Spleen (tissue), 11 donors: ENCODE measurements at regions not wholly inside any gene's neighbourhood (a gene's known extent, or its start where the extent isn't known, plus 50 kb on each side); places are given as distances from the start of the nearest gene placed in this dataset.

Experiments
- DNase-seq: peaks from one replicate; pipeline ENCODE4 v3.0.0-alpha.2; 2020
- H3K27ac ChIP-seq, 8 donors: fragments of 200-600 bp; sonication (generic) in 7 of 8; 1 replicate in 4 of 8; 2 replicates in 4 of 8; pipeline versions ENCODE4 v1.5.0 to v1.8.0; 2016 to 2021; ENCODE audit warnings: inconsistent platforms in 4 of 8, mild to moderate bottlenecking in 4 of 8, moderate library complexity in 1 of 8
- H3K27me3 ChIP-seq, 7 donors: fragments of 200-600 bp; sonication (generic) in 6 of 7; replicated peaks in 1 of 7; 1 replicate in 4 of 7; 2 replicates in 3 of 7; pipeline versions ENCODE4 v1.5.0 to v1.8.0; 2016 to 2021; ENCODE audit warnings: inconsistent platforms in 3 of 7, mild to moderate bottlenecking in 1 of 7
- H3K36me3 ChIP-seq, 6 donors: fragments of 200-600 bp; sonication (generic) in 5 of 6; 1 replicate in 4 of 6; 2 replicates in 2 of 6; pipeline versions ENCODE4 v1.5.0 to v1.8.0; 2016 to 2021; ENCODE audit warnings: inconsistent platforms in 2 of 6
- H3K4me1 ChIP-seq, 6 donors: fragments of 200-600 bp; sonication (generic) in 5 of 6; 1 replicate in 3 of 6; 2 replicates in 3 of 6; pipeline versions ENCODE4 v1.5.0 to v1.8.0; 2016 to 2021; ENCODE audit warnings: inconsistent platforms in 3 of 6
- H3K4me3 ChIP-seq, 8 donors: fragments of 200-600 bp; sonication (generic) in 7 of 8; 1 replicate in 4 of 8; 2 replicates in 4 of 8; pipeline versions ENCODE4 v1.5.0 to v1.8.0; 2016 to 2021; ENCODE audit warnings: inconsistent platforms in 4 of 8, mild to moderate bottlenecking in 4 of 8, moderate library complexity in 2 of 8
- H3K9me3 ChIP-seq, 8 donors: fragments of 200-600 bp; sonication (generic) in 7 of 8; 1 replicate in 4 of 8; 2 replicates in 4 of 8; pipeline versions ENCODE4 v1.5.0 to v1.8.0; 2016 to 2021; ENCODE audit warnings: inconsistent platforms in 4 of 8
- CTCF ChIP-seq, 11 experiments: fragments of 200-600 bp in 7 of 11; fragments of 450-650 bp in 4 of 11; sonication (generic) in 4 of 11; IDR thresholded peaks in 8 of 11; conservative IDR thresholded peaks in 3 of 11; 1 replicate in 7 of 11; 2 replicates in 4 of 11; pipeline versions ENCODE4 v1.4.0 to v1.8.0; 2016 to 2021; ENCODE audit warnings: antibody characterized with exemption in 11 of 11, inconsistent platforms in 4 of 11, mild to moderate bottlenecking in 1 of 11
- POLR2A ChIP-seq, 3 donors: fragments of 450-650 bp; IDR thresholded peaks; one replicate each; pipeline ENCODE4 v1.5.1; 2017; ENCODE audit warnings: antibody characterized with exemption in 3 of 3, mild to moderate bottlenecking in 1 of 3
- POLR2AphosphoS5 ChIP-seq, 3 donors: sonication (generic); formaldehyde crosslinking; IDR thresholded peaks; one replicate each; pipeline ENCODE4 v1.5.1; 2017; ENCODE audit warnings: antibody characterized with exemption in 3 of 3
- WGBS, 5 donors: extraction: QIAGEN DNeasy Blood & Tissue Kit in 3 of 5; methylation state at CpG; one replicate each; pipeline versions ENCODE4 v1.1.5 to v1.1.7; 2013 to 2018; 5-methylcytosine and 5-hydroxymethylcytosine counted together
- intact Hi-C: fragments of 100-400 bp; cut with DNase I; formaldehyde crosslinking; loops from one replicate; pipeline ENCODE4 v1.15.0; 2023; ENCODE audit warnings: low total_unique reads
- donor health status: healthy with polysubstance abuse.
- donor health status: DM: no; HTN: no; CAD: no; lungs with moderate emphysema.
- donor health status: DM: no; HTN: no; CAD: no.
- donor health status: Bipolar disorder and iron deficiency.
- donor health status: healthy.
- donor health status: DM: no; HTN: no; CAD: no.
- donor health status: DM: yes; HTN: yes; CAD: no.

GRCh38 chr5:133847301-133847700 lies 121.1 kb downstream of the C5orf15 start:
- Histone ChIP-seq H3K27ac (no peak overlapping the region), H3K4me3 (no peak overlapping the region), H3K4me1 (peaks cover 0 to 9% (median 0%) of the 10 kb centered on the region in 6 donors), H3K9me3 (no peaks in the 10 kb centered on the region), H3K36me3 (no peaks in the 10 kb centered on the region), H3K27me3 (peaks cover 0 to 27% (median 0%) of the 10 kb centered on the region in 7 donors)
- DNase-seq: no peak
- intact Hi-C loops: no loop called here
- no peak for TF ChIP-seq POLR2AphosphoS5 (IDR thresholded peaks at IDR 0.05)
- no peak for TF ChIP-seq CTCF (IDR thresholded peaks at IDR 0.05 in 8 of 11, conservative IDR thresholded peaks at IDR 0.05 in 3 of 11)
- TF ChIP-seq POLR2A (IDR thresholded peaks at IDR 0.05): no peak
- 90 to 100% (median 95%) methylated on average over 1 to 6 of the region's 6 CpGs for WGBS, 5 donors

GRCh38 chr5:133846478-133847226 lies 121.8 kb downstream of the C5orf15 start:
- intact Hi-C loops: no loop called here
- 32 to 43% (median 38%) methylated on average over 8 of the region's 8 CpGs for WGBS, 5 donors
- TF ChIP-seq POLR2AphosphoS5 (IDR thresholded peaks at IDR 0.05): no peak
- no peak for TF ChIP-seq POLR2A (IDR thresholded peaks at IDR 0.05)
- TF ChIP-seq CTCF (IDR thresholded peaks at IDR 0.05 in 8 of 11, conservative IDR thresholded peaks at IDR 0.05 in 3 of 11): no peak
- H3K27ac ChIP-seq: no peak overlapping the region
- H3K36me3 ChIP-seq: no peaks in the 10 kb centered on the region
- DNase-seq: no peak
- H3K4me1 ChIP-seq: peaks cover 0 to 9% (median 0%) of the 10 kb centered on the region in 6 donors
- H3K27me3 ChIP-seq: peaks cover 0 to 25% (median 0%) of the 10 kb centered on the region in 7 donors
- H3K9me3 ChIP-seq: no peaks in the 10 kb centered on the region
- H3K4me3 ChIP-seq: no peak overlapping the region

- DNase-seq: no peak
- no peaks in the 10 kb centered on the region for H3K36me3 ChIP-seq
- intact Hi-C loops: no loop called here
Observed at GRCh38 chr5:133845271-133845670, 123.2 kb downstream of the C5orf15 start.

More at GRCh38 chr5:133845271-133845670, 123.2 kb downstream of the C5orf15 start:
- 80 to 90% (median 83%) methylated on average over 2 of the region's 2 CpGs for WGBS, 5 donors
- H3K4me1 ChIP-seq: peaks cover 0 to 9% (median 0%) of the 10 kb centered on the region in 6 donors
- peaks cover 0 to 21% (median 0%) of the 10 kb centered on the region in 7 donors for H3K27me3 ChIP-seq
- H3K9me3 ChIP-seq: no peaks in the 10 kb centered on the region
- H3K4me3 ChIP-seq: no peak overlapping the region
- H3K27ac ChIP-seq: no peak overlapping the region
- TF ChIP-seq POLR2AphosphoS5 (IDR thresholded peaks at IDR 0.05): no peak
- TF ChIP-seq POLR2A (IDR thresholded peaks at IDR 0.05): no peak
- no peak for TF ChIP-seq CTCF (IDR thresholded peaks at IDR 0.05 in 8 of 11, conservative IDR thresholded peaks at IDR 0.05 in 3 of 11)
